HG03280 (cell line): ENCODE measurements at regions not wholly inside any gene's neighbourhood (a gene's known extent, or its start where the extent isn't known, plus 50 kb on each side); places are given as distances from the start of the nearest gene placed in this dataset.
"Not testable (repeated sequence)": the region's sequence is repeated elsewhere in the genome, so short reads cannot be mapped to it uniquely, and the experiment has no call there.

Experiments
- ATAC-seq: cut with Tn5 transposase; IDR thresholded peaks from one replicate; pipeline ENCODE4 v1.9.1; 2021; ENCODE audit warnings: mild to moderate bottlenecking, moderate library complexity; ENCODE audit not compliant: unreplicated experiment

DNA sequence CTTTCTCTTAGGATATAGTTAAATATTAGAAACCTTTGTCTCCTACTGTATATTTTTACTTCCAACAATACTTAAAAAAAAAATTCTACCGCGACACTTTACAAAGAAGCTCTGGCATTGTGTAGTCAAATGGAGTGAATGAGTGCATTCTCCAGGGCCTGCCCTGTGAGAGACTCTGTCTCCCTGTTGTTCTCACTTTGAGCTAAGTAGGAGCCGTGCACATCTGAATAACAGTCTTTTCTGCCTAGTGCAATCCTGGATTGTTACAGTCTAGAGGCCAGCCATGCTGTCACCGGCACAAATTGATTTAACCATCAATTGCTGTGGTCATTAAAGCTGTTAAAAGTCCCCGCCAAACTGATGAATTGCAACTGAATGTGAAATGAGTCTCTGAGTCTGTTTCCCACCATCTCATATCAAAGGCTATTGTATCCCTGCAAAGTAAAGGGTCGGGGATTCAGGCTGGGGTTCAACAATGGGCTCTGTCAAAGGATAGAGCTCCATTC lies 156.0 kb downstream of the RFPL4B start:
- no peak for ATAC-seq

DNA sequence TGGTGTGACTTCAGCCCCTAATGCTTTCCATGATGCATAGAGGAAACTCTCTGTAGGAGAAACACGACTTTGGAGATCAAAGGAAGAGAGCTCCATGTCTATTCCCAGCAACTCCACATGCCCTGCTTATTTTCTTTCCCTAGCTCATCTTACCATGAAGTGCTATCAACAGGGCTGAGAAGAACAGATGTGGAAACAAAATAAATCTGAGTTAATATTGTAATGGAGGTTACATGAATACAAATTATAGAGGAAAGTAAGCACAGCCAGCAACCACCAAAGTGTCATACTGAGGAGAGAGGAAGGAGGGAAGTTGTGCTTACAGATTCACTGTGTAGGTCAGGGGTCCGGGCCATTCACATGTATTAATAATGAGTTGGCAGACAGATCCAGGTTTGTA lies 157.5 kb downstream of the RFPL4B start:
- no peak for ATAC-seq

- no peak for ATAC-seq
Observed at GRCh38 chr6:112511441-112511840, 164.3 kb downstream of the RFPL4B start.

DNA sequence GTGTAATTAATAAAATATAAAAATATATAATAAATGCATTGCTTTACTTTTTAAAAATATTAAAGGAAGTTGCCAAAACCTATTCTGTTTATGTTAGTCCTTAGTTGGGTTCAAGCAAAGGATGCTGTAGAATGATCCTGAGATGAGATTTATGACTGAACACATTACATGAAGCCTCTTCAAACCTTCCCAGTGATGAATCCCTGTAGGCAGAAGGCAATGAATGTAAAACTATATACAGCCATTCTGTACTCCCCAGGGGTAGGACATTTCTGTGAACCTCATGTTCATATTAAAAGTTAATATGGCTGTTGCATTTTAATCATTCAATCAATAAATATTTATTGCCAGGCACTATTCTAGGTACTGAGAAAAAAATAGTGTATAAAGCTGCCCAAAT lies 166.0 kb downstream of the RFPL4B start:
- no peak for ATAC-seq

GRCh38 chr6:112522587-112522986 lies 175.5 kb downstream of the RFPL4B start:
- ATAC-seq, result no peak

DNA sequence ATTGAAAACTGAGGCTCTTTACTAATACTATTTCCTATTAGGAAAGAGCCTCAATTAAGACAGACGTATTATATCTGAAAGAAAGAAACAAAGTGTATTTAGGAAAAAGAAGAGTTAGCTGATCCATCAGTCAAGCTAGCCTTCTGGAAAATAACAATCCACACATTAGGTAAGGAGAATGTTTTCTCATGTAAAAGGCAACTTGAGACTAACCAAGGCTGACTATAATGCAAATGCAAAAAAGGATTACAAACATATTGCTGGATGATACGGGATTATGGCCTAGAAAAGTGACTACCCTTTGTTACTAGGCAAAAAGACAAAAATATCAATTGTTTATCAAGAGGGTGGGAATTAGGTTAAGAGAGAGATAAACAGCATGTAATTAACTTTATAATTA lies 176.9 kb downstream of the RFPL4B start:
- no peak for ATAC-seq

GRCh38 chr6:112525749-112526148 lies 178.6 kb downstream of the RFPL4B start:
- no peak for ATAC-seq

DNA sequence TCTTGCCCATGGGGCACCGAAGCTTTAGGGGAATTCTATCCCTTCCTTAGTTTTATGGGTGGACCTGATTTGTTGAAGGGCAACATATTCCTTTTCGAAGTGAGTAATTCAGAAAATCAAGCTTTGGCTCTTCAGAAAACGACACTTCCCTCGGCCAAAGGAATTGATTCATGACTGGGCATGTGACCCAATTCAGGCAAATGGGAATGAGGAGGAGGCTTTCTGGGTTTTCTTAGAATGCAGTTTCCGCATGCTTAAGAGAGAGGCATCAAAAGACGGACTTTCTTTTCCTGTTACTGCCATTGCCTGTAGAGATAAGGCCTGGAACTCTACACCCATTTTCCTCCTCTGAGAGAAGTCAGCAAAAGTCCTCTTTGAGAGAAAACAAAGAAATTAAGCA lies 179.5 kb downstream of the RFPL4B start:
- no peak for ATAC-seq

DNA sequence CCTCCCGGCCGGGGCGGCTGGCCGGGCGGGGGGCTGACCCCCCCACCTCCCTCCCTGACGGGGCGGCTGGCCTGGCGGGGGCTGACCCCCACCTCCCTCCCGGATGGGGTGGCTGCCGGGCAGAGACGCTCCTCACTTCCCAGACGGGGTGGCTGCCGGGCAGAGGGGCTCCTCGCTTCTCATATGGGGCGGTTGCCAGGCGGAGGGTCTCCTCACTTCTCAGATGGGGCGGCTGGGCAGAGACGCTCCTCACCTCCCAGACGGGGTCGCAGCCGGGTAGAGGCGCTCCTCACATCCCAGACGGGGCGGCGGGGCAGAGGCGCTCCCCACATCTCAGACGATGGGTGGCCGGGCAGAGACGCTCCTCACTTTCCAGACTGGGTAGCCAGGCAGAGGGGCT lies 181.2 kb downstream of the RFPL4B start:
- ATAC-seq, result not testable (repeated sequence)

DNA sequence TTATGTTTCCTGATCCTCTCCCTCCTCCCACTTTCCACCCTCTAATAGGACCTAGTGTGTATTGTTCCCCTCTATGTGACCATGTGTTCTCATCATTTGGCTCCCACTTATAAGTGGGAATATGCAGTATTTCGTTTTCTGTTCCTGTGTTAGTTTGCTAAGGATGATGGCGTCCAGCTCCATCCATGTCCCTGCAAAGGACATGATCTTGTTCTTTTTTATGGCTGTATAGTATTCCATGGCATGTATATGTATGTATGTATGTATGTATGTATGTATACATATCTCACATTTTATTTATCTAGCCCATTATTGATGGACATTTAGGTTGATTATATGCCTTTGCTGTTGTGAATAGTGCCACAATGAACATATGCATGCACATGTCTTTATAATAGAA lies 188.7 kb downstream of the RFPL4B start:
- no peak for ATAC-seq

DNA sequence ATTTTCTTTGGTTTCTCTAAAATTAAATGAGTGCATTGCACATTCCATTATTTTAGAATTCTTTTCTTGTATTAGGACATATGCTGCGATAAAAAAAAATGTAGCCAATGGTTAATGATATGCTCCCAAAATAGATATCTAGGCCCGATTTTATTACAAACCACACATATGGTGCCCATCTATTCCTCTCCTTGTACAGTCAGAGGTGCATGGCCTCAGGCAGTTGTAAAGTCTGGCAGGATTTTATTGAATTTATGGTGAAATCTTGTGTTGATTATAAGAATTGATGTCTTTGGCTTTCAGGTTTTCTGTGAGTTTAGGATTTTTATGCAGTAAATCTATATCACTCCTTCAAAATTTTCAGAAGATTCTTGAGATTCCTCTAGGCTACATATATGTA lies 192.2 kb downstream of the RFPL4B start:
- no peak for ATAC-seq

- not testable (repeated sequence) for ATAC-seq
Observed at GRCh38 chr6:112541847-112542246, 194.7 kb downstream of the RFPL4B start.

GRCh38 chr6:112547321-112548085 lies 200.4 kb downstream of the RFPL4B start:
- ATAC-seq, result not testable (repeated sequence)

DNA sequence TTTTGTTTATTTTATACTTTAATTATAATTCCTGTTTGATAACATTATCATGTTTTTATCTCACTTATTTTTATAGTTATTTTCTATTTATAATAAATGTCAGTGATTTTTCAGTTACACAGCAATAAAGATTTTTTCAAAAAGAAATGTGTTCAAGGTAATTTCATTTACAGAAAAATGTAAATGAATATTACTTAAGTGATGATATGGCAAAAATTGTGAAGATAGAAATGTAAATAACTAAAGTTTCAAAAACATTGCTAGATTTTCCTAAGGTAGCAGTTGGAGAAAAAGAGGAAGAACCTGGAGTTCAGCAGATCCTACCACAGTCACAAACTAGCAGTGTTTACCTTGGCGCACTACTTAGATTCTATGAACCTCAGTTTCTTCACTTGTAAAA lies 202.6 kb downstream of the RFPL4B start:
- ATAC-seq, result no peak

GRCh38 chr6:112557435-112557834 lies 210.3 kb downstream of the RFPL4B start:
- no peak for ATAC-seq

- ATAC-seq, result no peak
Observed at GRCh38 chr6:112557961-112558360, 210.8 kb downstream of the RFPL4B start.

DNA sequence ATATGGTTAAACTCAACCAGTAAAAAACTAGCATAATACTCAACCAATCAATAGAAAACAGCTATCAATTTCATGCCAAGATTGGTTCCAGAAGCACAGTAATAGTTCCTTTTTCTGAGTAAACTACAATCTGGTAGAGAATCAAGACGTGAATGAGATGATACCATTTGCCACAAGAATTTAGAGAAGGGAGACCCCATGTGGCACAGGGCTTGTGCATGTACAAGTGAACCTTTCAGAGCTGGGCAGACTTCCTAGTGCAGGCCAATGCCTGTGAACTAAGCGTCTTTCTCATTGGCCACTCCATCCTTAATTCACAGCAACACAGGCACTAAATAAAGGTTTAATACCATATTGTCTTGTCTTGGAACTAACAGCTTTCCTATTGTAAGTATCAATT lies 213.5 kb downstream of the RFPL4B start:
- ATAC-seq, result no peak

GRCh38 chr6:112562301-112563231 lies 215.4 kb downstream of the RFPL4B start:
- ATAC-seq, result no peak

DNA sequence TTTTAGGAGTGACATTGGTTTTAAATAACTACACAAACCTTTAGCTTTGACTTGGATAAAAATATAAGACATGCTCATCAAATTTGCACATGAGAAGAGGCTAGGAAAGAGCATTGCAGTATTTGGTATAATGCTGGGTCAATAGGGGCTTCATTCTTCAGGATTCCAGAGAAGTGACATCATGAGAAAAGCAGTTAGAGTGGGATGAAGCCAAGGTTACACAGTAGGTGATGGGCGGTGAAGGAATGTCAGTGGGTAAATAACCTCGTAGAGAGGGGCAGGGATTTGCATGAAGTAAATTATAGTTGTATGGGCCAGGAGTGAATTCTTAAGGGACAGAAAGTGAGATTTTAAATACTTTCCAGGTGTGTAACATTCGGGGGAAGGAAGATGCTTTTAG lies 216.2 kb downstream of the RFPL4B start:
- no peak for ATAC-seq

DNA sequence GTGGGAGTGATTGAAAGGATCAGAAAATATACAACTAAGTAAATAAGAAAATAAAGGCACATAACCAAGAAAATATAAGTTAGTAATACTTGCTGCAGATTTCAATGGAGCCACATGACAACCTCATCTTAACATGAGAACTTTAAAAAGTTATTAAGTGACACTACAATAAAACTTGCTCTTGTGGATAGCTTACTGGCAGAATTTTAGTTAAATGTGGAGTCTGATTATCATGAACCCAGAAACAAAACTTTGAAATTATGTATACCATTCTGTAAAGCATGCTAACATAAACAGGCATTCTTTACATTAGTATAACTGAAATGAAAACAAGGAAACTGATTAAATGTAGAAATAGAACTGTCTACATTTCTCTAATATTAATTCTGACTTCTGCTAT lies 220.9 kb downstream of the RFPL4B start:
- no peak for ATAC-seq

DNA sequence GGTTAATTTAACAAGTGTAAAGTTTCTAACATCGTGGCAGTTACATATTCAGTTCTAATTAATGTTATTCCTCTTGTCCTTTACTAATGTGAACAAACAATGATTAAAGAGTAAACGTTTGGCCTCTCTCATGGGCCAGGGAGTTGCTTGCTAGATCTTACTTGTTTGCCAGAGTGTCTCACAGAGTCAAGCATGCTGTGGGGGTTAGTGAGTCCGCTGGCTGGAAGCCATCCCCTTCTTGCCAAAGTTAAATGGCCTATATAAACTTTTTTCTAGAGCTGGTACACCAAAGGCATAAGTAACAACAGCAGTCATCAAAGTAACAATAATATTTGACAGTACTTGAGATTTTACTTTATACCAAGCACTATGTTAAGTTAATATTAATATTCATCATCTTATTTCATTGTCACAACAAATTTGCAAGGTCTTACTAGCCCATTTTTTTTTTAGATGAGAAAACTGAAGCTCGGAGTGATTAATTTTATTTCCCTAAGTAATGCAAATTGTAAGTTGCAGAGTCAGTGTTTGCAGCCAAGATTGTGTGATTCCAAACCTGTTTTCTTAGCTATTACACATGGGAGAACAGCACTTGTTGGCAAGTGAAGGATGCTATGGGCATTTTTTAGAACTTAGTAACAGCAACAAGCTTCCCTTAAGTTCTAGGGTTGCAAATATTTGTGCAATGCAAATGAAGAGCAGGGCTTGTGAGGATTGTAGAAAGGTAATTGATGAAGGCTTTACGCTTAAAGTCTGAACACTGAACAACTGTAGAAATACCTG lies 224.5 kb downstream of the RFPL4B start:
- no peak for ATAC-seq
